H9 (cell line): ENCODE measurements at regions not wholly inside any gene's neighbourhood (a gene's known extent, or its start where the extent isn't known, plus 50 kb on each side); places are given as distances from the start of the nearest gene placed in this dataset.

Experiments used
- DNase-seq: peaks from one replicate; pipeline ENCODE4 v3.0.0-alpha.2; 2017
- H2AFZ ChIP-seq: one replicate; pipeline ENCODE4 v1.6.1; 2013; ENCODE audit warnings: mild to moderate bottlenecking, low read length, control low read depth, moderate library complexity
- H2AK5ac ChIP-seq: 2 replicates; pipeline ENCODE4 v1.6.1; 2013; ENCODE audit warnings: low read length, control low read depth, mixed read lengths; ENCODE audit not compliant: insufficient read length
- H2BK120ac ChIP-seq: one replicate; pipeline ENCODE4 v1.6.1; 2013; ENCODE audit warnings: low read depth, mild to moderate bottlenecking, low read length, control low read depth, inconsistent platforms; ENCODE audit not compliant: poor library complexity, severe bottlenecking
- H2BK12ac ChIP-seq: 2 replicates; pipeline ENCODE4 v1.6.1; 2013; ENCODE audit warnings: low read length, control low read depth, mixed read lengths, low read depth; ENCODE audit not compliant: insufficient read length
- H2BK15ac ChIP-seq: 2 replicates; pipeline ENCODE4 v1.6.1; 2013; ENCODE audit warnings: low read depth, low read length, control low read depth
- H2BK20ac ChIP-seq: one replicate; pipeline ENCODE4 v1.6.1; 2013; ENCODE audit warnings: low read depth, mild to moderate bottlenecking, low read length, control low read depth, inconsistent platforms; ENCODE audit not compliant: poor library complexity, severe bottlenecking
- H2BK5ac ChIP-seq: 2 replicates; pipeline ENCODE4 v1.6.1; 2013; ENCODE audit warnings: low read length, control low read depth, mixed read lengths; ENCODE audit not compliant: insufficient read length
- H3K14ac ChIP-seq: 2 replicates; pipeline ENCODE4 v1.6.1; 2013; ENCODE audit warnings: low read length, control low read depth; ENCODE audit not compliant: insufficient read depth
- H3K18ac ChIP-seq: 2 replicates; pipeline ENCODE4 v1.6.1; 2013; ENCODE audit warnings: low read depth, mild to moderate bottlenecking, mixed read lengths, low read length, control low read depth; ENCODE audit not compliant: insufficient read length
- H3K23ac ChIP-seq: 2 replicates; pipeline ENCODE4 v1.6.1; 2013; ENCODE audit warnings: low read length, control low read depth, mixed read lengths, low read depth; ENCODE audit not compliant: insufficient read length
- H3K23me2 ChIP-seq: 2 replicates; pipeline ENCODE4 v1.6.1; 2013; ENCODE audit warnings: low read depth, mild to moderate bottlenecking, mixed read lengths, low read length, control low read depth; ENCODE audit not compliant: insufficient read length, poor library complexity, severe bottlenecking
- H3K27ac ChIP-seq: 2 replicates; pipeline ENCODE4 v1.5.1; 2013; ENCODE audit warnings: low read length, control low read depth, mixed read lengths, low read depth; ENCODE audit not compliant: insufficient read length
- H3K27me3 ChIP-seq: 2 replicates; pipeline ENCODE4 v1.6.1; 2013; ENCODE audit warnings: low read length, control low read depth, inconsistent platforms; ENCODE audit not compliant: insufficient read depth
- H3K4ac ChIP-seq: 2 replicates; pipeline ENCODE4 v1.6.1; 2013; ENCODE audit warnings: low read depth, mild to moderate bottlenecking, control low read depth, inconsistent platforms, low read length, moderate library complexity
- H3K4me1 ChIP-seq: 2 replicates; pipeline ENCODE4 v1.6.1; 2013; ENCODE audit warnings: low read length, control low read depth, inconsistent platforms; ENCODE audit not compliant: insufficient read depth
- H3K4me2 ChIP-seq: 2 replicates; pipeline ENCODE4 v1.6.1; 2013; ENCODE audit warnings: low read length, control low read depth, mixed read lengths; ENCODE audit not compliant: insufficient read length, insufficient read depth
- H3K56ac ChIP-seq: 2 replicates; pipeline ENCODE4 v1.6.1; 2013; ENCODE audit warnings: low read depth, mild to moderate bottlenecking, mixed read lengths, low read length, control low read depth; ENCODE audit not compliant: insufficient read length
- H3K79me1 ChIP-seq: 2 replicates; pipeline ENCODE4 v1.6.1; 2013; ENCODE audit warnings: low read depth, mild to moderate bottlenecking, moderate library complexity, low read length, control low read depth, inconsistent platforms; ENCODE audit not compliant: insufficient read depth, poor library complexity, severe bottlenecking
- H3K79me2 ChIP-seq: 2 replicates; pipeline ENCODE4 v1.6.1; 2013; ENCODE audit warnings: low read length, control low read depth, inconsistent platforms; ENCODE audit not compliant: insufficient read depth
- H3K9ac ChIP-seq: 2 replicates; pipeline ENCODE4 v1.6.1; 2013; ENCODE audit warnings: low read length, control low read depth, mixed read lengths; ENCODE audit not compliant: insufficient read length; ENCODE audit errors: extremely low read depth
- H3K9me3 ChIP-seq: one replicate; pipeline ENCODE4 v1.6.1; 2013; ENCODE audit warnings: low read depth, low read length, inconsistent platforms; ENCODE audit not compliant: control insufficient read depth
- H3T11ph ChIP-seq: one replicate; pipeline ENCODE4 v1.6.1; 2013; ENCODE audit warnings: mild to moderate bottlenecking, low read length, control low read depth, inconsistent platforms
- H4K20me1 ChIP-seq: one replicate; pipeline ENCODE4 v1.6.1; 2013; ENCODE audit not compliant: control insufficient read depth, insufficient read length, insufficient read depth
- H4K5ac ChIP-seq: 2 replicates; pipeline ENCODE4 v1.6.1; 2013; ENCODE audit warnings: low read depth, mild to moderate bottlenecking, mixed read lengths, low read length, control low read depth; ENCODE audit not compliant: insufficient read length
- H4K8ac ChIP-seq: replicated peaks from 2 replicates; pipeline ENCODE4 v1.6.1; 2013; ENCODE audit warnings: low read length, control low read depth, mixed read lengths, low read depth; ENCODE audit not compliant: insufficient read length
- H4K91ac ChIP-seq: 2 replicates; pipeline ENCODE4 v1.6.1; 2013; ENCODE audit warnings: low read depth, mild to moderate bottlenecking, moderate library complexity, mixed read lengths, low read length, control low read depth; ENCODE audit not compliant: insufficient read length
- H3K27ac Mint-ChIP-seq, 3 experiments: 2 replicates in 2 of 3; 3 replicates in 1 of 3; pipeline ENCODE4 v1.8.0; 2020 to 2021; ENCODE audit warnings: mixed read lengths in 3 of 3, mild to moderate bottlenecking in 1 of 3, moderate library complexity in 1 of 3
- H3K27me3 Mint-ChIP-seq: 2 replicates; pipeline ENCODE4 v1.8.0; 2021; ENCODE audit warnings: low read depth, mild to moderate bottlenecking, moderate library complexity, mixed read lengths
- H3K36me3 Mint-ChIP-seq, 3 experiments: 2 replicates in 2 of 3; 3 replicates in 1 of 3; pipeline ENCODE4 v1.8.0; 2020 to 2021; ENCODE audit warnings: low read depth in 3 of 3, mixed read lengths in 3 of 3; ENCODE audit not compliant: insufficient read depth in 1 of 3
- H3K4me1 Mint-ChIP-seq, 2 experiments: 2 replicates each; pipeline ENCODE4 v1.8.0; 2020; ENCODE audit warnings: mixed read lengths in 2 of 2
- H3K4me3 Mint-ChIP-seq, 2 experiments: 2 replicates in 1 of 2; 3 replicates in 1 of 2; pipeline ENCODE4 v1.8.0; 2020 to 2021; ENCODE audit warnings: mild to moderate bottlenecking in 2 of 2, mixed read lengths in 2 of 2, moderate library complexity in 1 of 2
- H3K9me3 Mint-ChIP-seq, 2 experiments: 2 replicates in 1 of 2; 3 replicates in 1 of 2; pipeline ENCODE4 v1.8.0; 2020; ENCODE audit warnings: mild to moderate bottlenecking in 2 of 2, mixed read lengths in 2 of 2, moderate library complexity in 1 of 2
- WGBS: extraction: QIAGEN DNeasy Blood & Tissue Kit; methylation state at CpG from one replicate; pipeline ENCODE4 v1.1.7; 2013; ENCODE audit warnings: missing lambda C conversion rate, low lambda C conversion rate, mixed read lengths; ENCODE audit not compliant: insufficient read length; ENCODE audit errors: extremely low coverage; 5-methylcytosine and 5-hydroxymethylcytosine counted together
- TF ChIP-seq, protein P1 (sequence below): fragments of 200-600 bp; sonication (generic); conservative IDR thresholded peaks from 3 replicates; pipeline ENCODE4 v1.8.0; 2021; ENCODE audit warnings: antibody characterized with exemption, mild to moderate bottlenecking

DNA sequence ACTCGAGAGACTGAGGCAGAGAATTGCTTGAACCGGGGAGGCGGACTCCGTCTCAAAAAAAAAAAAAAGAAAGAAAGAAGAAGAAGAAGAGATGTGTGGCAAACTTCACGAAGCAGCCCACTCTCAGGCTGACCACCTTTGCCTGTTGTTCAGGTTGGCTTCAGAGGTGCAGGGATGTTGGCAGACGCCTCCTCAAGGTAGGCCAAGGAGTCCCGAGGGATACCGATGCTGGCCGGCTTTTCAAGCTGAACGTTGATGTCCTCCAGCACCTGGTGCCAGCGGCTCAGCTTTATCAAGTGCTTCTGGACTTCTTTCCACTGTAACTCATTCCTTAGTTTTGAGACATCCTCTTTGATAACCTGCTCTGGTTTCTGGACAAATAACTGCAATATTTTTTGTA, 243.8 kb upstream of the ADGRL2 start:
- TF ChIP-seq, protein P1, sequence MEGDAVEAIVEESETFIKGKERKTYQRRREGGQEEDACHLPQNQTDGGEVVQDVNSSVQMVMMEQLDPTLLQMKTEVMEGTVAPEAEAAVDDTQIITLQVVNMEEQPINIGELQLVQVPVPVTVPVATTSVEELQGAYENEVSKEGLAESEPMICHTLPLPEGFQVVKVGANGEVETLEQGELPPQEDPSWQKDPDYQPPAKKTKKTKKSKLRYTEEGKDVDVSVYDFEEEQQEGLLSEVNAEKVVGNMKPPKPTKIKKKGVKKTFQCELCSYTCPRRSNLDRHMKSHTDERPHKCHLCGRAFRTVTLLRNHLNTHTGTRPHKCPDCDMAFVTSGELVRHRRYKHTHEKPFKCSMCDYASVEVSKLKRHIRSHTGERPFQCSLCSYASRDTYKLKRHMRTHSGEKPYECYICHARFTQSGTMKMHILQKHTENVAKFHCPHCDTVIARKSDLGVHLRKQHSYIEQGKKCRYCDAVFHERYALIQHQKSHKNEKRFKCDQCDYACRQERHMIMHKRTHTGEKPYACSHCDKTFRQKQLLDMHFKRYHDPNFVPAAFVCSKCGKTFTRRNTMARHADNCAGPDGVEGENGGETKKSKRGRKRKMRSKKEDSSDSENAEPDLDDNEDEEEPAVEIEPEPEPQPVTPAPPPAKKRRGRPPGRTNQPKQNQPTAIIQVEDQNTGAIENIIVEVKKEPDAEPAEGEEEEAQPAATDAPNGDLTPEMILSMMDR, result no peak
- peaks cover 32% of the 10 kb centered on the region in 2 experiments for H3K4me1 Mint-ChIP-seq
- Histone ChIP-seq H3K27me3 (no peaks in the 10 kb centered on the region), H2BK20ac (no peak overlapping the region), H3K4me2 (no peak overlapping the region), H2AFZ (no peak overlapping the region), H3K79me1 (no peaks in the 10 kb centered on the region), H2BK12ac (no peak overlapping the region), H3K4ac (no peak overlapping the region), H3K56ac (no peak overlapping the region), H2BK5ac (no peak overlapping the region), H3K14ac (no peak overlapping the region), H4K20me1 (no peaks in the 10 kb centered on the region), H3T11ph (no peak overlapping the region), H3K79me2 (no peaks in the 10 kb centered on the region), H4K91ac (no peak overlapping the region), H3K9ac (no peak overlapping the region), H3K23ac (no peak overlapping the region), H3K18ac (no peak overlapping the region), H3K9me3 (no peaks in the 10 kb centered on the region), H4K8ac (no peak overlapping the region), H3K27ac (no peak overlapping the region), H2AK5ac (no peak overlapping the region), H3K4me1 (peaks cover 3% of the 10 kb centered on the region; the same call in 1 of the 2 replicates), H2BK15ac (no peak overlapping the region), H2BK120ac (no peak overlapping the region), H3K23me2 (no peaks in the 10 kb centered on the region), H4K5ac (no peak overlapping the region)
- no peaks in the 10 kb centered on the region for H3K36me3 Mint-ChIP-seq
- no peaks in the 10 kb centered on the region for H3K27me3 Mint-ChIP-seq
- no peak overlapping the region for H3K4me3 Mint-ChIP-seq
- no peak for DNase-seq
- no CpG with 5 or more reads among the region's 11 CpGs for WGBS
- no peak overlapping the region for H3K27ac Mint-ChIP-seq
- no peaks in the 10 kb centered on the region; a peak in 1 of 5 replicates for H3K9me3 Mint-ChIP-seq
